ENCODE measurements at regions not wholly inside any gene's neighbourhood (a gene's known extent, or its start where the extent isn't known, plus 50 kb on each side); places are given as distances from the start of the nearest gene placed in this dataset.

- Mint-ChIP-seq H3K27ac (no peak overlapping the region), H3K9me3 (no peaks in the 10 kb centered on the region), H3K4me1 (no peaks in the 10 kb centered on the region), H3K27me3 (ENCODE audit: low read depth in 3 of 3) (peaks cover 0 to 2% (median 0%) of the 10 kb centered on the region in 3 donors), H3K36me3 (no peaks in the 10 kb centered on the region), H3K4me3 (no peak overlapping the region)
- Histone ChIP-seq H4K20me1 (ENCODE audit: insufficient read depth, low read length) (no peaks in the 10 kb centered on the region), H3K9me3 (replicated peaks in 1 of 2; ENCODE audit: control insufficient read depth in 1 of 2, insufficient read depth in 1 of 2, low read length in 2 of 2) (no peaks in the 10 kb centered on the region), H3K27ac (ENCODE audit: low read depth in 1 of 2, low read length in 2 of 2) (no peak overlapping the region), H3K36me3 (replicated peaks in 1 of 2; ENCODE audit: control insufficient read depth in 1 of 2, insufficient read depth in 2 of 2, low read length in 2 of 2) (no peaks in the 10 kb centered on the region), H3K4me2 (replicated peaks; ENCODE audit: extremely low read depth, low read length, poor library complexity, severe bottlenecking) (no peak overlapping the region), H3K79me2 (ENCODE audit: insufficient read depth, low read length) (no peaks in the 10 kb centered on the region), H3K27me3 (ENCODE audit: control insufficient read depth in 2 of 2, insufficient read depth in 2 of 2, low read length in 2 of 2) (no peaks in the 10 kb centered on the region), H2AFZ (ENCODE audit: insufficient read depth, low read depth, low read length, poor library complexity, severe bottlenecking) (no peak overlapping the region), H3K4me1 (ENCODE audit: control insufficient read depth in 1 of 2, insufficient read depth in 2 of 2, low read length in 2 of 2) (no peaks in the 10 kb centered on the region), H3K9ac (ENCODE audit: insufficient read depth, low read length, poor library complexity, severe bottlenecking) (no peak overlapping the region), H3K4me3 (replicated peaks in 1 of 3; ENCODE audit: low read depth in 2 of 3, low read length in 3 of 3) (no peak overlapping the region)
- no peak for DNase-seq
- 71% methylated on average over 1 of the region's 5 CpGs for WGBS (ENCODE audit: insufficient coverage)
- TF ChIP-seq CTCF (IDR thresholded peaks at IDR 0.05), result no peak
- intact Hi-C loops (cut with micrococcal nuclease), result no loop called here
Observed at GRCh38 chr18:24877066-24877465, 416.6 kb downstream of the HRH4 start.

GRCh38 chr18:24877546-24877945, 417.1 kb downstream of the HRH4 start:
- intact Hi-C loops (cut with micrococcal nuclease), result no loop called here
- 100% methylated on average over 1 of the region's 6 CpGs for WGBS (ENCODE audit: insufficient coverage)

More at GRCh38 chr18:24877546-24877945, 417.1 kb downstream of the HRH4 start:
- H3K79me2 ChIP-seq (ENCODE audit: insufficient read depth, low read length), result no peaks in the 10 kb centered on the region
- peaks cover 0 to 2% (median 0%) of the 10 kb centered on the region in 3 donors for H3K27me3 Mint-ChIP-seq (ENCODE audit: low read depth in 3 of 3)
- no peak overlapping the region for H3K4me3 Mint-ChIP-seq
- H3K27ac Mint-ChIP-seq, result no peak overlapping the region
- no peak overlapping the region for H2AFZ ChIP-seq (ENCODE audit: insufficient read depth, low read depth, low read length, poor library complexity, severe bottlenecking)
- no peak for DNase-seq
- H3K4me1 Mint-ChIP-seq, result no peaks in the 10 kb centered on the region
- no peaks in the 10 kb centered on the region for H3K27me3 ChIP-seq (ENCODE audit: control insufficient read depth in 2 of 2, insufficient read depth in 2 of 2, low read length in 2 of 2)
- H4K20me1 ChIP-seq (ENCODE audit: insufficient read depth, low read length), result no peaks in the 10 kb centered on the region
- no peaks in the 10 kb centered on the region for H3K36me3 Mint-ChIP-seq
- no peak for TF ChIP-seq CTCF (IDR thresholded peaks at IDR 0.05)
- H3K9me3 ChIP-seq (replicated peaks in 1 of 2; ENCODE audit: control insufficient read depth in 1 of 2, insufficient read depth in 1 of 2, low read length in 2 of 2), result no peaks in the 10 kb centered on the region
- no peaks in the 10 kb centered on the region for H3K9me3 Mint-ChIP-seq
- H3K4me1 ChIP-seq (ENCODE audit: control insufficient read depth in 1 of 2, insufficient read depth in 2 of 2, low read length in 2 of 2), result no peaks in the 10 kb centered on the region
- H3K4me2 ChIP-seq (replicated peaks; ENCODE audit: extremely low read depth, low read length, poor library complexity, severe bottlenecking), result no peak overlapping the region
- no peak overlapping the region for H3K4me3 ChIP-seq (replicated peaks in 1 of 3; ENCODE audit: low read depth in 2 of 3, low read length in 3 of 3)
- H3K9ac ChIP-seq (ENCODE audit: insufficient read depth, low read length, poor library complexity, severe bottlenecking), result no peak overlapping the region
- H3K36me3 ChIP-seq (replicated peaks in 1 of 2; ENCODE audit: control insufficient read depth in 1 of 2, insufficient read depth in 2 of 2, low read length in 2 of 2), result no peaks in the 10 kb centered on the region
- no peak overlapping the region for H3K27ac ChIP-seq (ENCODE audit: low read depth in 1 of 2, low read length in 2 of 2)

Data from CD14-positive monocyte (primary cell).